OCI-LY3 (cell line): ENCODE measurements at regions not wholly inside any gene's neighbourhood (a gene's known extent, or its start where the extent isn't known, plus 50 kb on each side); places are given as distances from the start of the nearest gene placed in this dataset.
"Not testable (repeated sequence)": the region's sequence is repeated elsewhere in the genome, so short reads cannot be mapped to it uniquely, and the experiment has no call there.

ENCODE experiments used
- H2AFZ ChIP-seq: fragments of 200-600, 300-600 bp; shearing (Covaris generic); 2 replicates; pipeline ENCODE4 v1.6.0; 2014; ENCODE audit warnings: antibody characterized with exemption, low read depth, low read length
- H3K27ac ChIP-seq: fragments of 200-600, 300-600 bp; sonication (generic); 2 replicates; pipeline ENCODE4 v1.5.1; 2014; ENCODE audit warnings: mild to moderate bottlenecking, low read length, moderate library complexity, mixed read lengths
- H3K27me3 ChIP-seq: fragments of 200-600, 300-600 bp; sonication (generic); 2 replicates; pipeline ENCODE4 v1.6.1; 2014; ENCODE audit warnings: low read depth, low read length, mixed read lengths
- H3K36me3 ChIP-seq: fragments of 200-600, 300-600 bp; sonication (generic); replicated peaks from 2 replicates; pipeline ENCODE3; 2014; ENCODE audit warnings: low read depth, low read length, mixed read lengths
- H3K4me1 ChIP-seq: fragments of 300-600, 200-600 bp; sonication (generic); 2 replicates; pipeline ENCODE4 v1.6.1; 2014; ENCODE audit warnings: low read length, mixed read lengths
- H3K4me2 ChIP-seq: fragments of 200-600, 300-600 bp; sonication (generic); 2 replicates; pipeline ENCODE4 v1.6.1; 2014; ENCODE audit warnings: low read length, mixed read lengths
- H3K4me3 ChIP-seq: fragments of 300-600, 200-600 bp; sonication (generic); 2 replicates; pipeline ENCODE4 v1.5.1; 2014; ENCODE audit warnings: antibody characterized with exemption, mild to moderate bottlenecking, low read length, moderate library complexity
- H3K79me2 ChIP-seq: fragments of 300-600, 200-600 bp; shearing (Covaris generic); 2 replicates; pipeline ENCODE4 v1.6.1; 2014; ENCODE audit warnings: mild to moderate bottlenecking, low read length, mixed read lengths
- H3K9ac ChIP-seq: fragments of 300-600, 200-600 bp; shearing (Covaris generic); 2 replicates; pipeline ENCODE4 v1.6.0; 2014; ENCODE audit warnings: mild to moderate bottlenecking, low read length, moderate library complexity
- H3K9me3 ChIP-seq: fragments of 200-600, 300-600 bp; shearing (Covaris generic); 2 replicates; pipeline ENCODE4 v1.6.1; 2014; ENCODE audit warnings: low read length, mixed read lengths; ENCODE audit not compliant: insufficient read depth
- H4K20me1 ChIP-seq: fragments of 200-600, 300-600 bp; sonication (generic); 2 replicates; pipeline ENCODE4 v1.6.1; 2016; ENCODE audit warnings: low read length, mixed read lengths; ENCODE audit not compliant: insufficient read depth
- CTCF ChIP-seq: fragments of 200-600, 300-600 bp; sonication (generic); IDR thresholded peaks from 2 replicates; pipeline ENCODE4 v1.5.1; 2014; ENCODE audit warnings: antibody characterized with exemption, low read length, low read depth
- EZH2phosphoT487 ChIP-seq: fragments of 200-600 bp; shearing (Covaris generic); IDR thresholded peaks from 2 replicates; pipeline ENCODE4 v1.6.1; 2018; ENCODE audit warnings: antibody characterized with exemption, mixed run types, low read depth

- Histone ChIP-seq H3K27ac (no peak overlapping the region), H3K4me2 (no peak overlapping the region)
Observed at GRCh38 chr5:90214991-90215390, 194.6 kb downstream of the CETN3 start.

GRCh38 chr5:90208323-90208722, 201.2 kb downstream of the CETN3 start:
- H3K9ac ChIP-seq, H3K27me3 ChIP-seq, H3K36me3 ChIP-seq, H4K20me1 ChIP-seq, H3K4me3 ChIP-seq, H3K79me2 ChIP-seq, H3K27ac ChIP-seq, H3K4me1 ChIP-seq, H3K9me3 ChIP-seq, H3K4me2 ChIP-seq, H2AFZ ChIP-seq: not testable (repeated sequence)

More at GRCh38 chr5:90214991-90215390, 194.6 kb downstream of the CETN3 start:
- Histone ChIP-seq H3K4me3 (no peak overlapping the region), H3K27me3 (no peaks in the 10 kb centered on the region), H3K9me3 (no peaks in the 10 kb centered on the region), H3K79me2 (no peaks in the 10 kb centered on the region), H4K20me1 (no peaks in the 10 kb centered on the region), H2AFZ (no peak overlapping the region), H3K4me1 (no peaks in the 10 kb centered on the region), H3K36me3 (no peaks in the 10 kb centered on the region), H3K9ac (no peak overlapping the region)
- TF ChIP-seq EZH2phosphoT487 (no peak), CTCF (no peak)

GRCh38 chr5:90201923-90202322, 207.6 kb downstream of the CETN3 start:
- H3K4me3 ChIP-seq: no peak overlapping the region
- H3K79me2 ChIP-seq: no peaks in the 10 kb centered on the region
- H3K4me1 ChIP-seq: no peaks in the 10 kb centered on the region
- no peak overlapping the region for H3K27ac ChIP-seq
- H3K9me3 ChIP-seq: no peaks in the 10 kb centered on the region
- H3K9ac ChIP-seq: no peak overlapping the region
- H4K20me1 ChIP-seq: no peaks in the 10 kb centered on the region
- H3K27me3 ChIP-seq: no peaks in the 10 kb centered on the region
- TF ChIP-seq CTCF: no peak
- no peak for TF ChIP-seq EZH2phosphoT487
- no peak overlapping the region for H2AFZ ChIP-seq
- no peaks in the 10 kb centered on the region for H3K36me3 ChIP-seq
- no peak overlapping the region for H3K4me2 ChIP-seq

GRCh38 chr5:90193185-90193822, 216.3 kb downstream of the CETN3 start:
- no peak overlapping the region for H3K27ac ChIP-seq
- no peaks in the 10 kb centered on the region for H4K20me1 ChIP-seq
- H3K9me3 ChIP-seq: no peaks in the 10 kb centered on the region
- no peaks in the 10 kb centered on the region for H3K4me1 ChIP-seq
- H2AFZ ChIP-seq: no peak overlapping the region
- H3K79me2 ChIP-seq: no peaks in the 10 kb centered on the region
- no peak overlapping the region for H3K4me3 ChIP-seq
- no peaks in the 10 kb centered on the region for H3K36me3 ChIP-seq
- H3K27me3 ChIP-seq: no peaks in the 10 kb centered on the region
- TF ChIP-seq EZH2phosphoT487 (no peak), CTCF (no peak)
- H3K9ac ChIP-seq: no peak overlapping the region
- no peak overlapping the region for H3K4me2 ChIP-seq
